ENCODE measurements at regions not wholly inside any gene's neighbourhood (a gene's known extent, or its start where the extent isn't known, plus 50 kb on each side); places are given as distances from the start of the nearest gene placed in this dataset.

- DNase-seq (ENCODE audit: low spot score): peak; percentile 55
- POLR2A ChIA-PET (ENCODE audit: low non-redundant PET): no interaction called here
Measured at GRCh38 chr11:23021287-23021863, 161.1 kb upstream of the CCDC179 start.

GRCh38 chr11:23022854-23023253 lies 162.6 kb upstream of the CCDC179 start:
- no peak for TF ChIP-seq CTCF (conservative IDR thresholded peaks at IDR 0.05; ENCODE audit: low read depth)
- H3K27ac ChIP-seq: no peak overlapping the region
- no peak for DNase-seq (ENCODE audit: low spot score)
- CTCF ChIA-PET: no interaction called here
- POLR2A ChIA-PET (ENCODE audit: low non-redundant PET): no interaction called here

More at GRCh38 chr11:23021287-23021863, 161.1 kb upstream of the CCDC179 start:
- H3K27ac ChIP-seq: no peak overlapping the region
- peak; percentile 49; the same call in 1 of the 2 replicates for TF ChIP-seq CTCF (conservative IDR thresholded peaks at IDR 0.05; ENCODE audit: low read depth)
- CTCF ChIA-PET: interaction anchor here (0.7 to 1.1 kb wide), 2 partner anchors 161 to 669 kb away, joined by 3 read pairs; partner anchors contain the start of gene CCDC179

GRCh38 chr11:23023319-23023718 lies 163.0 kb upstream of the CCDC179 start:
- CTCF ChIA-PET: no interaction called here
- no peak for DNase-seq (ENCODE audit: low spot score)
- TF ChIP-seq CTCF (conservative IDR thresholded peaks at IDR 0.05; ENCODE audit: low read depth): no peak
- POLR2A ChIA-PET (ENCODE audit: low non-redundant PET): no interaction called here
- H3K27ac ChIP-seq: no peak overlapping the region

- no peak for DNase-seq (ENCODE audit: low spot score)
- no peak overlapping the region for H3K27ac ChIP-seq
- ChIA-PET POLR2A (ENCODE audit: low non-redundant PET) (no interaction called here), CTCF (no interaction called here)
- TF ChIP-seq CTCF (conservative IDR thresholded peaks at IDR 0.05; ENCODE audit: low read depth): no peak
Measured at GRCh38 chr11:23041001-23041503, 180.8 kb upstream of the CCDC179 start.

- POLR2A ChIA-PET (ENCODE audit: low non-redundant PET): no interaction called here
Measured at GRCh38 chr11:23058656-23059055, 198.4 kb upstream of the CCDC179 start.

GRCh38 chr11:23063276-23063675 lies 203.0 kb upstream of the CCDC179 start:
- H3K27ac ChIP-seq: no peak overlapping the region
- no peak for TF ChIP-seq CTCF (conservative IDR thresholded peaks at IDR 0.05; ENCODE audit: low read depth)
- no peak for DNase-seq (ENCODE audit: low spot score)
- ChIA-PET POLR2A (ENCODE audit: low non-redundant PET) (no interaction called here), CTCF (no interaction called here)

More at GRCh38 chr11:23058656-23059055, 198.4 kb upstream of the CCDC179 start:
- H3K27ac ChIP-seq: no peak overlapping the region
- no peak for TF ChIP-seq CTCF (conservative IDR thresholded peaks at IDR 0.05; ENCODE audit: low read depth)
- DNase-seq (ENCODE audit: low spot score): no peak
- CTCF ChIA-PET: no interaction called here

All from RWPE1 (cell line).